Osteoblast (primary cell): ENCODE measurements at regions not wholly inside any gene's neighbourhood (a gene's known extent, or its start where the extent isn't known, plus 50 kb on each side); places are given as distances from the start of the nearest gene placed in this dataset.
"Not testable (repeated sequence)": the region's sequence is repeated elsewhere in the genome, so short reads cannot be mapped to it uniquely, and the experiment has no call there.

Experiments used
- DNase-seq: peaks from one replicate; pipeline ENCODE4 v3.0.0; 2011; ENCODE audit warnings: low spot score, mixed read lengths; ENCODE audit not compliant: insufficient read length; ENCODE audit errors: missing footprints
- H2AFZ ChIP-seq: 2 replicates; pipeline ENCODE4 v1.6.0; 2011; ENCODE audit warnings: mild to moderate bottlenecking, low read length
- H3K27ac ChIP-seq: 2 replicates; pipeline ENCODE4 v1.5.1; 2011; ENCODE audit warnings: mild to moderate bottlenecking, low read depth, low read length, moderate library complexity
- H3K27me3 ChIP-seq: 2 replicates; pipeline ENCODE4 v1.6.0; 2012; ENCODE audit warnings: mild to moderate bottlenecking, control low read depth, inconsistent platforms, low read length, moderate library complexity; ENCODE audit not compliant: insufficient read depth
- H3K36me3 ChIP-seq: 2 replicates; pipeline ENCODE4 v1.5.1; 2011; ENCODE audit warnings: mild to moderate bottlenecking, low read length, control low read depth, moderate library complexity; ENCODE audit not compliant: insufficient read depth
- H3K4me1 ChIP-seq: 2 replicates; pipeline ENCODE4 v1.5.1; 2011; ENCODE audit warnings: mild to moderate bottlenecking, low read length, control low read depth, moderate library complexity; ENCODE audit not compliant: insufficient read depth
- H3K4me2 ChIP-seq: 2 replicates; pipeline ENCODE4 v1.6.0; 2011; ENCODE audit warnings: mild to moderate bottlenecking, low read length; ENCODE audit not compliant: insufficient read depth
- H3K4me3 ChIP-seq: fragments of 200-600 bp; sonication (generic); 3 replicates; pipeline ENCODE4 v1.5.1; 2012; ENCODE audit warnings: mild to moderate bottlenecking, low read length, inconsistent platforms; ENCODE audit not compliant: insufficient read depth
- H3K79me2 ChIP-seq: 2 replicates; pipeline ENCODE4 v1.6.0; 2012; ENCODE audit warnings: mild to moderate bottlenecking, low read length, control low read depth, inconsistent platforms; ENCODE audit not compliant: insufficient read depth
- H3K9me3 ChIP-seq: 2 replicates; pipeline ENCODE4 v1.5.1; 2011; ENCODE audit warnings: low read depth, low read length, control low read depth
- H4K20me1 ChIP-seq: 2 replicates; pipeline ENCODE4 v1.6.0; 2012; ENCODE audit warnings: mild to moderate bottlenecking, low read length, control low read depth; ENCODE audit not compliant: insufficient read depth
- CTCF ChIP-seq: IDR thresholded peaks from 2 replicates; pipeline ENCODE4 v1.5.1; 2011; ENCODE audit warnings: mild to moderate bottlenecking, low read depth, low read length, moderate library complexity; ENCODE audit errors: extremely low read depth

GRCh38 chr18:63058521-63058920 is 261.0 kb downstream of the BCL2 start:
- H3K4me3 ChIP-seq: no peak overlapping the region
- H3K4me2 ChIP-seq: no peak overlapping the region
- DNase-seq: no peak
- H3K9me3 ChIP-seq: no peaks in the 10 kb centered on the region
- H3K79me2 ChIP-seq: no peaks in the 10 kb centered on the region
- TF ChIP-seq CTCF: no peak
- H3K27ac ChIP-seq: no peak overlapping the region
- no peak overlapping the region for H2AFZ ChIP-seq
- no peaks in the 10 kb centered on the region for H4K20me1 ChIP-seq
- H3K27me3 ChIP-seq: no peaks in the 10 kb centered on the region
- no peaks in the 10 kb centered on the region for H3K36me3 ChIP-seq
- H3K4me1 ChIP-seq: no peaks in the 10 kb centered on the region

GRCh38 chr18:63057707-63058106 is 261.9 kb downstream of the BCL2 start:
- Histone ChIP-seq H4K20me1 (no peaks in the 10 kb centered on the region), H3K4me2 (no peak overlapping the region), H3K4me1 (no peaks in the 10 kb centered on the region), H3K79me2 (no peaks in the 10 kb centered on the region), H3K27ac (no peak overlapping the region), H3K9me3 (no peaks in the 10 kb centered on the region), H3K36me3 (no peaks in the 10 kb centered on the region), H3K27me3 (no peaks in the 10 kb centered on the region), H3K4me3 (no peak overlapping the region), H2AFZ (no peak overlapping the region)
- TF ChIP-seq CTCF: no peak
- no peak for DNase-seq

GRCh38 chr18:63054901-63055584 is 264.5 kb downstream of the BCL2 start:
- no peaks in the 10 kb centered on the region for H4K20me1 ChIP-seq
- no peaks in the 10 kb centered on the region for H3K36me3 ChIP-seq
- H3K9me3 ChIP-seq: no peaks in the 10 kb centered on the region
- no peaks in the 10 kb centered on the region for H3K4me1 ChIP-seq
- no peak overlapping the region for H3K27ac ChIP-seq
- no peak for TF ChIP-seq CTCF
- peaks cover 9% of the 10 kb centered on the region for H3K27me3 ChIP-seq
- no peaks in the 10 kb centered on the region for H3K79me2 ChIP-seq
- no peak overlapping the region for H2AFZ ChIP-seq
- H3K4me3 ChIP-seq: no peak overlapping the region
- DNase-seq: peak; percentile 56
- H3K4me2 ChIP-seq: no peak overlapping the region

GRCh38 chr18:63051928-63052327 is 267.6 kb downstream of the BCL2 start:
- Histone ChIP-seq H3K4me3 (no peak overlapping the region), H3K27me3 (peaks cover 11% of the 10 kb centered on the region), H4K20me1 (no peaks in the 10 kb centered on the region), H3K79me2 (no peaks in the 10 kb centered on the region), H2AFZ (no peak overlapping the region), H3K4me2 (no peak overlapping the region), H3K36me3 (no peaks in the 10 kb centered on the region), H3K9me3 (no peaks in the 10 kb centered on the region), H3K27ac (no peak overlapping the region), H3K4me1 (no peaks in the 10 kb centered on the region)
- DNase-seq: no peak
- TF ChIP-seq CTCF: no peak

- not testable (repeated sequence) for H3K4me2 ChIP-seq, H3K36me3 ChIP-seq, H4K20me1 ChIP-seq, H3K4me3 ChIP-seq, H3K9me3 ChIP-seq, DNase-seq, H2AFZ ChIP-seq, H3K27ac ChIP-seq, H3K4me1 ChIP-seq, H3K79me2 ChIP-seq
- peaks cover 12% of the 10 kb centered on the region for H3K27me3 ChIP-seq
These were observed 268.7 kb downstream of the BCL2 start for GRCh38 chr18:63050667-63051395.
